ENCODE measurements at regions not wholly inside any gene's neighbourhood (a gene's known extent, or its start where the extent isn't known, plus 50 kb on each side); places are given as distances from the start of the nearest gene placed in this dataset.

DNA sequence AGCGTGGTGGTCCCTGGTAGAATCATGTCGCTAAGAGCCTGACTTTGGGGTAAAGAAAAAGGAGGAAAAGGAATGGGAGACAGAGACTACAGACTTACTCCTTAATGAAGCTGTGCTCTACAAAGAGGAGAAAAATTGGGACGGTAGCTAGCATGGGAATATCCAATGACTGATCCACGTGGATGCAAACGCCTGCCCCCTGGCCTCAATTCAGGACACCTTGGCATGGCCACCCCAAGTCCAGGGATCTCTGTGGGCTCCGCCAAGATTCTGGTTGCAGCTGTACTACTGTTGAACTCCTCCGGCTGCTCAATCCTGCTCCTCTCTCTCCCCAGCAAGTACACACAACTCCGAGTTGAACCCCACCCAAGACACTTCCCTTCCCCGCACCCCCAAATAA lies 70.5 kb upstream of the DIO3 start:
- TF ChIP-seq, protein P1, sequence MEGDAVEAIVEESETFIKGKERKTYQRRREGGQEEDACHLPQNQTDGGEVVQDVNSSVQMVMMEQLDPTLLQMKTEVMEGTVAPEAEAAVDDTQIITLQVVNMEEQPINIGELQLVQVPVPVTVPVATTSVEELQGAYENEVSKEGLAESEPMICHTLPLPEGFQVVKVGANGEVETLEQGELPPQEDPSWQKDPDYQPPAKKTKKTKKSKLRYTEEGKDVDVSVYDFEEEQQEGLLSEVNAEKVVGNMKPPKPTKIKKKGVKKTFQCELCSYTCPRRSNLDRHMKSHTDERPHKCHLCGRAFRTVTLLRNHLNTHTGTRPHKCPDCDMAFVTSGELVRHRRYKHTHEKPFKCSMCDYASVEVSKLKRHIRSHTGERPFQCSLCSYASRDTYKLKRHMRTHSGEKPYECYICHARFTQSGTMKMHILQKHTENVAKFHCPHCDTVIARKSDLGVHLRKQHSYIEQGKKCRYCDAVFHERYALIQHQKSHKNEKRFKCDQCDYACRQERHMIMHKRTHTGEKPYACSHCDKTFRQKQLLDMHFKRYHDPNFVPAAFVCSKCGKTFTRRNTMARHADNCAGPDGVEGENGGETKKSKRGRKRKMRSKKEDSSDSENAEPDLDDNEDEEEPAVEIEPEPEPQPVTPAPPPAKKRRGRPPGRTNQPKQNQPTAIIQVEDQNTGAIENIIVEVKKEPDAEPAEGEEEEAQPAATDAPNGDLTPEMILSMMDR (IDR thresholded peaks at IDR 0.05; ENCODE audit: low read depth, low read length, missing control alignments) = no peak
- DNase-seq (ENCODE audit: extremely low read depth, low read depth) = no peak
- no peak overlapping the region for H3K4me3 ChIP-seq (replicated peaks; ENCODE audit: low read depth, low read length)

- H3K4me3 ChIP-seq (replicated peaks; ENCODE audit: low read depth, low read length) = no peak overlapping the region
- TF ChIP-seq, protein P1 (IDR thresholded peaks at IDR 0.05; ENCODE audit: low read depth, low read length, missing control alignments) = no peak
- no peak for DNase-seq (ENCODE audit: extremely low read depth, low read depth)
These were observed 69.5 kb upstream of the DIO3 start for GRCh38 chr14:101491841-101492240.

GRCh38 chr14:101492716-101493115 lies 68.6 kb upstream of the DIO3 start:
- H3K4me3 ChIP-seq (replicated peaks; ENCODE audit: low read depth, low read length) = no peak overlapping the region
- TF ChIP-seq, protein P1 (IDR thresholded peaks at IDR 0.05; ENCODE audit: low read depth, low read length, missing control alignments) = no peak
- DNase-seq (ENCODE audit: extremely low read depth, low read depth) = no peak

- H3K4me3 ChIP-seq (replicated peaks; ENCODE audit: low read depth, low read length) = no peak overlapping the region
- no peak for DNase-seq (ENCODE audit: extremely low read depth, low read depth)
- TF ChIP-seq, protein P1 (IDR thresholded peaks at IDR 0.05; ENCODE audit: low read depth, low read length, missing control alignments) = no peak
These were observed 66.5 kb upstream of the DIO3 start for GRCh38 chr14:101494826-101495225.

- DNase-seq (ENCODE audit: extremely low read depth, low read depth) = no peak
- TF ChIP-seq, protein P1 (IDR thresholded peaks at IDR 0.05; ENCODE audit: low read depth, low read length, missing control alignments) = no peak
- no peak overlapping the region for H3K4me3 ChIP-seq (replicated peaks; ENCODE audit: low read depth, low read length)
These were observed 66.0 kb upstream of the DIO3 start for GRCh38 chr14:101495284-101495683.

DNA sequence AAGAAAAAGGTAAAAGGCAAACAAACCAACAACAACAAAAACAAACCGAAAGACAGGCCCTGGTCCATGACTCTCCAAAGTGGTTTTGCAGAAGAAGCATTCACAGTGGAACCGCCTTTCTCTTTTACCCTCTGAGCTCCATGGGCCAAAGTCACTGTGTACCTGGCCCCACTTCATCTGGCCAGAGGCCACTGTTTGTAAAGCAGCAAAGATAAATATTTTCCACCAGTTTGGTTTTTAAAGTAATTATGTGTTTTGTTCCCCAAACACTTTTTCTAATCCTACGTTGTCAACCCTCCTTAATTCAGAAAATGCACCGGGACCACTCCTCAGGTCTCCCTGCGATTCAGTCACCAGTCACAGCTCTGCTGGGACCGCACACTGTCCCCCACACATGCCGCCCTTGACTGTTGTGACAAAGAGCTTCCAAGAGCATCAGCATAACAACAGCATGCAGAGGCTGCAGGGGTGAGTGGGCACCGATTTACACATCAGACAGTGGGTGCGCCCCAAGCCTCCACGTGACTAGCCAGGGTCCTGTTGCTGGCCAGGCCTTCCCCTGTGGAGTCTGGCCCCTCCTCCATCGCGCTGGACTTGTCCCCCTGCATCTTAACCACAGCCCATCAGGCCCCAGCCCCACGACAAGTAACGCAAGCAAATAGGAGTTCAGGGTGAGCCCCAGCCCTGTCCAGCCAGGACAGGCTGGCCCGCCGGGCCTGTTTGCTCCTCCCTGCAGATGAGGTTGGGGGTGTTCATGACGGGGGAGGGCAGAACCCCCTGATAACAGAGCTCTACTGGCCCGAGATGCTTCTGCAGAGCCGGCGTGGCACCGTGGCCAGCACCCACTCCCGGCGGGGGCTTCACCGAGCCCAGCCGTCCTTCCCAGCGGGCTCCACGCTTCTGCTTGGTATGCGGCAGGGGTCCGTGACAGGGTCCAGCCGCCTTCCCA lies 65.2 kb upstream of the DIO3 start:
- no peak overlapping the region for H3K4me3 ChIP-seq (replicated peaks; ENCODE audit: low read depth, low read length)
- TF ChIP-seq, protein P1 (IDR thresholded peaks at IDR 0.05; ENCODE audit: low read depth, low read length, missing control alignments) = no peak
- no peak for DNase-seq (ENCODE audit: extremely low read depth, low read depth)

Data from HFF-Myc (cell line).